Upper lobe of right lung (tissue), 1 donor: ENCODE measurements at regions not wholly inside any gene's neighbourhood (a gene's known extent, or its start where the extent isn't known, plus 50 kb on each side); places are given as distances from the start of the nearest gene placed in this dataset.

Experiments used
- ATAC-seq: fragments of 200-7000 bp; cut with Tn5 transposase; one replicate; pipeline ENCODE4 v1.9.1; 2020; ENCODE audit warnings: mild to moderate bottlenecking, moderate library complexity
- DNase-seq: peaks from one replicate; pipeline ENCODE4 v3.0.0-alpha.2; 2020
- H3K27ac ChIP-seq: fragments of 200-600 bp; one replicate; pipeline ENCODE4 v1.8.0; 2022
- H3K27me3 ChIP-seq: fragments of 200-600 bp; one replicate; pipeline ENCODE4 v1.8.0; 2022; ENCODE audit warnings: mild to moderate bottlenecking
- H3K36me3 ChIP-seq: fragments of 200-600 bp; one replicate; pipeline ENCODE4 v1.8.0; 2022
- H3K4me1 ChIP-seq: fragments of 200-600 bp; one replicate; pipeline ENCODE4 v1.8.0; 2022
- H3K4me3 ChIP-seq: fragments of 200-600 bp; one replicate; pipeline ENCODE4 v1.8.0; 2022; ENCODE audit warnings: mild to moderate bottlenecking
- H3K9me3 ChIP-seq: fragments of 200-600 bp; one replicate; pipeline ENCODE4 v1.8.0; 2022
- CTCF ChIP-seq: fragments of 200-600 bp; IDR thresholded peaks from one replicate; pipeline ENCODE4 v1.8.0; 2022; ENCODE audit warnings: antibody characterized with exemption
- intact Hi-C: fragments of 100-400 bp; cut with DNase I; formaldehyde crosslinking; loops from one replicate; pipeline ENCODE4 v1.11.0; 2022
- donor health status: DM: no; HTN: yes; CAD: no; lungs with severe emphysema.

- Histone ChIP-seq H3K36me3 (no peaks in the 10 kb centered on the region), H3K27me3 (no peaks in the 10 kb centered on the region), H3K9me3 (no peaks in the 10 kb centered on the region), H3K27ac (no peak overlapping the region), H3K4me3 (no peak overlapping the region), H3K4me1 (peaks cover 19% of the 10 kb centered on the region)
- no peak for TF ChIP-seq CTCF
- intact Hi-C loops = no loop called here
- DNase-seq (no peak), ATAC-seq (peak; percentile 26)
Observed at GRCh38 chr6:150687508-150687907, 87.8 kb downstream of the PLEKHG1 start.

- H3K27ac ChIP-seq = no peak overlapping the region
- ATAC-seq (no peak), DNase-seq (no peak)
- intact Hi-C loops = no loop called here
- no peak for TF ChIP-seq CTCF
- no peaks in the 10 kb centered on the region for H3K36me3 ChIP-seq
- H3K4me3 ChIP-seq = no peak overlapping the region
- peaks cover 19% of the 10 kb centered on the region for H3K4me1 ChIP-seq
- no peaks in the 10 kb centered on the region for H3K27me3 ChIP-seq
- H3K9me3 ChIP-seq = no peaks in the 10 kb centered on the region
Observed at GRCh38 chr6:150689900-150690590, 90.4 kb downstream of the PLEKHG1 start.

- no peaks in the 10 kb centered on the region for H3K36me3 ChIP-seq
- H3K9me3 ChIP-seq = no peaks in the 10 kb centered on the region
- no peak for DNase-seq
- intact Hi-C loops = no loop called here
- H3K27ac ChIP-seq = no peak overlapping the region
- H3K4me1 ChIP-seq = peaks cover 17% of the 10 kb centered on the region
- H3K4me3 ChIP-seq = no peak overlapping the region
- H3K27me3 ChIP-seq = no peaks in the 10 kb centered on the region
- no peak for ATAC-seq
- no peak for TF ChIP-seq CTCF
Observed at GRCh38 chr6:150690681-150691080, 91.0 kb downstream of the PLEKHG1 start.

- no peak for ATAC-seq
- H3K27ac ChIP-seq = no peak overlapping the region
- H3K27me3 ChIP-seq = no peaks in the 10 kb centered on the region
- H3K4me1 ChIP-seq = peaks cover 17% of the 10 kb centered on the region
- no peaks in the 10 kb centered on the region for H3K9me3 ChIP-seq
- DNase-seq = no peak
- intact Hi-C loops = no loop called here
- no peak overlapping the region for H3K4me3 ChIP-seq
- TF ChIP-seq CTCF = no peak
- no peaks in the 10 kb centered on the region for H3K36me3 ChIP-seq
Observed at GRCh38 chr6:150691463-150691862, 91.8 kb downstream of the PLEKHG1 start.

GRCh38 chr6:150692604-150693003 is 92.9 kb downstream of the PLEKHG1 start:
- H3K27me3 ChIP-seq = no peaks in the 10 kb centered on the region
- TF ChIP-seq CTCF = no peak
- no peak overlapping the region for H3K27ac ChIP-seq
- no peaks in the 10 kb centered on the region for H3K9me3 ChIP-seq
- no peak overlapping the region for H3K4me3 ChIP-seq
- no peak for DNase-seq
- intact Hi-C loops = no loop called here
- ATAC-seq = no peak
- H3K36me3 ChIP-seq = no peaks in the 10 kb centered on the region
- peaks cover 9% of the 10 kb centered on the region for H3K4me1 ChIP-seq

- Histone ChIP-seq H3K36me3 (no peaks in the 10 kb centered on the region), H3K9me3 (no peaks in the 10 kb centered on the region), H3K27ac (no peak overlapping the region), H3K4me3 (no peak overlapping the region), H3K4me1 (peaks cover 5% of the 10 kb centered on the region), H3K27me3 (no peaks in the 10 kb centered on the region)
- ATAC-seq = no peak
- intact Hi-C loops = no loop called here
- TF ChIP-seq CTCF = no peak
- DNase-seq = no peak
Observed at GRCh38 chr6:150694889-150695288, 95.2 kb downstream of the PLEKHG1 start.
